CD14-positive monocyte (primary cell): ENCODE measurements at regions not wholly inside any gene's neighbourhood (a gene's known extent, or its start where the extent isn't known, plus 50 kb on each side); places are given as distances from the start of the nearest gene placed in this dataset.
A peak's percentile ranks its signal among the peaks of the same experiment; 100 is the strongest.

Experiments
- DNase-seq, 3 donors: peaks; one replicate each; pipeline ENCODE4 v3.0.0-alpha.2; 2011 to 2022
- H2AFZ ChIP-seq: 2 replicates; pipeline ENCODE4 v1.6.0; 2012; ENCODE audit warnings: mild to moderate bottlenecking, low read depth, low read length, inconsistent platforms; ENCODE audit not compliant: insufficient read depth, poor library complexity, severe bottlenecking
- H3K27ac ChIP-seq, 2 donors: 1 replicate in 1 of 2; 2 replicates in 1 of 2; pipeline ENCODE4 v1.5.1; 2012 to 2013; ENCODE audit warnings: low read length in 2 of 2, control low read depth in 1 of 2, inconsistent platforms in 1 of 2, low read depth in 1 of 2, mild to moderate bottlenecking in 1 of 2
- H3K27me3 ChIP-seq, 2 donors: one replicate each; pipeline versions ENCODE4 v1.6.0 to v1.6.1; 2011 to 2013; ENCODE audit warnings: low read length in 2 of 2; ENCODE audit not compliant: control insufficient read depth in 2 of 2, insufficient read depth in 2 of 2
- H3K36me3 ChIP-seq, 2 donors: replicated peaks in 1 of 2; 1 replicate in 1 of 2; 2 replicates in 1 of 2; pipeline versions ENCODE4 v1.5.1 to v1.6.1; 2012 to 2013; ENCODE audit warnings: low read length in 2 of 2, control low read depth in 1 of 2, inconsistent platforms in 1 of 2, mild to moderate bottlenecking in 1 of 2; ENCODE audit not compliant: insufficient read depth in 2 of 2, control insufficient read depth in 1 of 2
- H3K4me1 ChIP-seq, 2 donors: 1 replicate in 1 of 2; 2 replicates in 1 of 2; pipeline versions ENCODE4 v1.5.1 to v1.6.1; 2012 to 2013; ENCODE audit warnings: low read length in 2 of 2, control low read depth in 1 of 2, inconsistent platforms in 1 of 2, mild to moderate bottlenecking in 1 of 2, moderate library complexity in 1 of 2; ENCODE audit not compliant: insufficient read depth in 2 of 2, control insufficient read depth in 1 of 2
- H3K4me2 ChIP-seq: replicated peaks from 2 replicates; pipeline ENCODE3; 2012; ENCODE audit warnings: low read length, moderate library complexity, mild to moderate bottlenecking; ENCODE audit not compliant: poor library complexity, severe bottlenecking; ENCODE audit errors: extremely low read depth
- H3K4me3 ChIP-seq, 3 experiments: fragments of 200-600 bp in 1 of 3; sonication (generic) in 1 of 3; replicated peaks in 1 of 3; 1 replicate in 2 of 3; 2 replicates in 1 of 3; pipeline ENCODE4 v1.5.1; 2011 to 2013; ENCODE audit warnings: low read length in 3 of 3, mild to moderate bottlenecking in 3 of 3, control low read depth in 2 of 3, low read depth in 2 of 3, inconsistent platforms in 1 of 3, moderate library complexity in 1 of 3
- H3K79me2 ChIP-seq: 2 replicates; pipeline ENCODE4 v1.6.0; 2012; ENCODE audit warnings: mild to moderate bottlenecking, control low read depth, inconsistent platforms, low read length, moderate library complexity; ENCODE audit not compliant: insufficient read depth
- H3K9ac ChIP-seq: 2 replicates; pipeline ENCODE4 v1.6.0; 2017; ENCODE audit warnings: low read length, mild to moderate bottlenecking; ENCODE audit not compliant: insufficient read depth, poor library complexity, severe bottlenecking
- H3K9me3 ChIP-seq, 2 donors: replicated peaks in 1 of 2; 1 replicate in 1 of 2; 2 replicates in 1 of 2; pipeline versions ENCODE4 v1.5.1 to v1.6.1; 2012 to 2013; ENCODE audit warnings: low read length in 2 of 2, control low read depth in 1 of 2; ENCODE audit not compliant: control insufficient read depth in 1 of 2, insufficient read depth in 1 of 2
- H4K20me1 ChIP-seq: 2 replicates; pipeline ENCODE4 v1.6.0; 2012; ENCODE audit warnings: mild to moderate bottlenecking, low read length, control low read depth, moderate library complexity; ENCODE audit not compliant: insufficient read depth
- H3K27ac Mint-ChIP-seq, 7 donors: one replicate each; pipeline ENCODE4 v1.8.0; 2020; ENCODE audit warnings: mild to moderate bottlenecking in 7 of 7, mixed read lengths in 7 of 7, moderate library complexity in 6 of 7, inconsistent platforms in 2 of 7
- H3K27me3 Mint-ChIP-seq, 3 donors: one replicate each; pipeline ENCODE4 v1.8.0; 2021 to 2022; ENCODE audit warnings: low read depth in 3 of 3, mild to moderate bottlenecking in 3 of 3, mixed read lengths in 3 of 3, moderate library complexity in 3 of 3, inconsistent platforms in 1 of 3
- H3K36me3 Mint-ChIP-seq, 2 donors: one replicate each; pipeline ENCODE4 v1.8.0; 2020; ENCODE audit warnings: mixed read lengths in 2 of 2, inconsistent platforms in 1 of 2, mild to moderate bottlenecking in 1 of 2
- H3K4me1 Mint-ChIP-seq: one replicate; pipeline ENCODE4 v1.8.0; 2020; ENCODE audit warnings: mild to moderate bottlenecking, mixed read lengths
- H3K4me3 Mint-ChIP-seq, 2 donors: one replicate each; pipeline ENCODE4 v1.8.0; 2020; ENCODE audit warnings: mild to moderate bottlenecking in 2 of 2, mixed read lengths in 2 of 2, moderate library complexity in 1 of 2
- H3K9me3 Mint-ChIP-seq, 7 donors: one replicate each; pipeline ENCODE4 v1.8.0; 2020 to 2022; ENCODE audit warnings: mixed read lengths in 7 of 7, mild to moderate bottlenecking in 6 of 7, moderate library complexity in 6 of 7, inconsistent platforms in 2 of 7
- WGBS: methylation state at CpG from one replicate; pipeline ENCODE4 v1.1.5; 2013; ENCODE audit warnings: missing lambda C conversion rate; ENCODE audit not compliant: insufficient coverage; 5-methylcytosine and 5-hydroxymethylcytosine counted together
- intact Hi-C, 2 donors: fragments of 100-400 bp; cut with micrococcal nuclease; formaldehyde crosslinking; loops; one replicate each; pipeline versions ENCODE4 v1.15.0 to v1.15.1; 2023
- TF ChIP-seq, protein P1 (sequence below): fragments of 200-600 bp; IDR thresholded peaks from one replicate; pipeline ENCODE4 v1.8.0; 2022; ENCODE audit warnings: antibody characterized with exemption, mild to moderate bottlenecking

DNA sequence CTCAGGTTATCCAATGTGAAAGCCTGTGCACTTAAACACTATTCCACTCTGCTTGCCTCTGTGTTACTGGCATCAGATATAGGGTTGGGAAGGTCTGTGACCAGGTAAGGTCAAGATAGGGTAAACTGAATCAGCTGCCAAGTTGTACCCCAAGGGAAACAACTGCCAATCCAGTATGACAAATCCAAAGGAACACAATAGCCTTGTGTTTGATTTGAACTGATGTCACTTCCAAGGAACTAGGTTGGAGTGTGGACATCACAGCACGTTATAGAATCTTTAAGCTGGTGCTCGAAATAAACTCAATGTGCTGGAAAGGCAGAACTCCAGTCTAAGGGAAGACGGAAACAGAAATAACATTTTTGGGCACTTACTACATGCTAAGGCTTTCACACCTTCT lies 223.4 kb upstream of the BTG1 start:
- H2AFZ ChIP-seq = no peak overlapping the region

DNA sequence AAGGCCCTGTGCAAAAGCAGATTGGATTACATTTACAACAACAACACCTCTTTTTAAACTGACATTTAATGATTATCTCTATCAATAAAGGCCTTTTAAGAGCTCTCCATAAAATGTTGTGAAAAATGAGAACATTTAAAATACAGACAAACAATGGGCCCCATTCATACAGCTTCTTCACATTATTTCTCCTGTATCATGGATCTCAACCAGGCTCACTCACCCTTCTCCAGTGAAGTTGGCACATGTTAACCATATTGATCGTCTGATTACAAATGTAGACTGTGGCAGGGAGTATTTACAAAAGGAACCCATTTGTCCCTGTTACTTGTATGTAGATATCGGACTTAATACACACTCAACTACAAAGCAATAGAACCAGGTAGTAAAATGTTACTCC lies 220.2 kb upstream of the BTG1 start:
- no peak overlapping the region for H3K27ac ChIP-seq
- no peaks in the 10 kb centered on the region for H3K36me3 ChIP-seq
- no peak overlapping the region for H3K4me2 ChIP-seq
- no peaks in the 10 kb centered on the region for H3K9me3 ChIP-seq
- H2AFZ ChIP-seq = no peak overlapping the region
- H3K4me1 Mint-ChIP-seq = peaks cover 31% of the 10 kb centered on the region
- no CpG with 5 or more reads among the region's 2 CpGs for WGBS
- peaks cover 23 to 32% of the 10 kb centered on the region in 2 donors for H3K4me1 ChIP-seq
- H3K27me3 Mint-ChIP-seq = no peaks in the 10 kb centered on the region
- peaks cover 0 to 2% of the 10 kb centered on the region in 2 donors for H3K36me3 Mint-ChIP-seq
- peaks cover 0 to 1% (median 0%) of the 10 kb centered on the region in 7 donors for H3K9me3 Mint-ChIP-seq
- no peaks in the 10 kb centered on the region for H3K79me2 ChIP-seq
- H4K20me1 ChIP-seq = no peaks in the 10 kb centered on the region
- intact Hi-C loops = no loop called here
- no peak overlapping the region for H3K4me3 Mint-ChIP-seq
- H3K27me3 ChIP-seq = no peaks in the 10 kb centered on the region
- H3K9ac ChIP-seq = no peak overlapping the region
- H3K4me3 ChIP-seq = no peak overlapping the region
- TF ChIP-seq, protein P1, sequence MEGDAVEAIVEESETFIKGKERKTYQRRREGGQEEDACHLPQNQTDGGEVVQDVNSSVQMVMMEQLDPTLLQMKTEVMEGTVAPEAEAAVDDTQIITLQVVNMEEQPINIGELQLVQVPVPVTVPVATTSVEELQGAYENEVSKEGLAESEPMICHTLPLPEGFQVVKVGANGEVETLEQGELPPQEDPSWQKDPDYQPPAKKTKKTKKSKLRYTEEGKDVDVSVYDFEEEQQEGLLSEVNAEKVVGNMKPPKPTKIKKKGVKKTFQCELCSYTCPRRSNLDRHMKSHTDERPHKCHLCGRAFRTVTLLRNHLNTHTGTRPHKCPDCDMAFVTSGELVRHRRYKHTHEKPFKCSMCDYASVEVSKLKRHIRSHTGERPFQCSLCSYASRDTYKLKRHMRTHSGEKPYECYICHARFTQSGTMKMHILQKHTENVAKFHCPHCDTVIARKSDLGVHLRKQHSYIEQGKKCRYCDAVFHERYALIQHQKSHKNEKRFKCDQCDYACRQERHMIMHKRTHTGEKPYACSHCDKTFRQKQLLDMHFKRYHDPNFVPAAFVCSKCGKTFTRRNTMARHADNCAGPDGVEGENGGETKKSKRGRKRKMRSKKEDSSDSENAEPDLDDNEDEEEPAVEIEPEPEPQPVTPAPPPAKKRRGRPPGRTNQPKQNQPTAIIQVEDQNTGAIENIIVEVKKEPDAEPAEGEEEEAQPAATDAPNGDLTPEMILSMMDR = no peak
- DNase-seq = no peak
- H3K27ac Mint-ChIP-seq = peak overlapping the region in 1 of 7 donors; percentile 18

More for the DNA sequence above, 223.4 kb upstream of the BTG1 start:
- peaks cover 11% of the 10 kb centered on the region for H3K4me1 Mint-ChIP-seq
- Histone ChIP-seq H3K79me2 (no peaks in the 10 kb centered on the region), H3K36me3 (no peaks in the 10 kb centered on the region), H3K4me2 (no peak overlapping the region), H3K9me3 (no peaks in the 10 kb centered on the region), H3K27ac (no peak overlapping the region), H3K9ac (no peak overlapping the region), H3K27me3 (no peaks in the 10 kb centered on the region), H4K20me1 (no peaks in the 10 kb centered on the region), H3K4me1 (peaks cover 7 to 8% of the 10 kb centered on the region in 2 donors), H3K4me3 (no peak overlapping the region)
- DNase-seq = no peak
- intact Hi-C loops = no loop called here
- 100% methylated on average over 1 of the region's 3 CpGs for WGBS
- peaks cover 0 to 3% (median 0%) of the 10 kb centered on the region in 7 donors for H3K9me3 Mint-ChIP-seq
- H3K36me3 Mint-ChIP-seq = peaks cover 0 to 2% of the 10 kb centered on the region in 2 donors
- TF ChIP-seq, protein P1 = no peak
- no peaks in the 10 kb centered on the region for H3K27me3 Mint-ChIP-seq
- no peak overlapping the region for H3K27ac Mint-ChIP-seq
- H3K4me3 Mint-ChIP-seq = no peak overlapping the region
